Breast epithelium (tissue), 3 donors: ENCODE measurements at regions not wholly inside any gene's neighbourhood (a gene's known extent, or its start where the extent isn't known, plus 50 kb on each side); places are given as distances from the start of the nearest gene placed in this dataset.
"Not testable (repeated sequence)": the region's sequence is repeated elsewhere in the genome, so short reads cannot be mapped to it uniquely, and the experiment has no call there.

ENCODE experiments used
- POLR2A ChIP-seq: fragments of 450-650 bp; IDR thresholded peaks from one replicate; pipeline ENCODE4 v1.6.1; 2016; ENCODE audit warnings: antibody characterized with exemption, mild to moderate bottlenecking, moderate library complexity
- POLR2AphosphoS5 ChIP-seq, 3 donors: sonication (generic); formaldehyde crosslinking; IDR thresholded peaks; one replicate each; pipeline ENCODE4 v1.6.1; 2017; ENCODE audit warnings: antibody characterized with exemption in 3 of 3
- TF ChIP-seq, protein P1 (sequence below), 3 donors: fragments of 450-650 bp; IDR thresholded peaks; one replicate each; pipeline ENCODE4 v1.5.1; 2016 to 2017; ENCODE audit warnings: antibody characterized with exemption in 3 of 3, mild to moderate bottlenecking in 3 of 3, moderate library complexity in 3 of 3

GRCh38 chr9:39744898-39745297 is 389.4 kb downstream of the SPATA31A1 start:
- TF ChIP-seq, protein P1, sequence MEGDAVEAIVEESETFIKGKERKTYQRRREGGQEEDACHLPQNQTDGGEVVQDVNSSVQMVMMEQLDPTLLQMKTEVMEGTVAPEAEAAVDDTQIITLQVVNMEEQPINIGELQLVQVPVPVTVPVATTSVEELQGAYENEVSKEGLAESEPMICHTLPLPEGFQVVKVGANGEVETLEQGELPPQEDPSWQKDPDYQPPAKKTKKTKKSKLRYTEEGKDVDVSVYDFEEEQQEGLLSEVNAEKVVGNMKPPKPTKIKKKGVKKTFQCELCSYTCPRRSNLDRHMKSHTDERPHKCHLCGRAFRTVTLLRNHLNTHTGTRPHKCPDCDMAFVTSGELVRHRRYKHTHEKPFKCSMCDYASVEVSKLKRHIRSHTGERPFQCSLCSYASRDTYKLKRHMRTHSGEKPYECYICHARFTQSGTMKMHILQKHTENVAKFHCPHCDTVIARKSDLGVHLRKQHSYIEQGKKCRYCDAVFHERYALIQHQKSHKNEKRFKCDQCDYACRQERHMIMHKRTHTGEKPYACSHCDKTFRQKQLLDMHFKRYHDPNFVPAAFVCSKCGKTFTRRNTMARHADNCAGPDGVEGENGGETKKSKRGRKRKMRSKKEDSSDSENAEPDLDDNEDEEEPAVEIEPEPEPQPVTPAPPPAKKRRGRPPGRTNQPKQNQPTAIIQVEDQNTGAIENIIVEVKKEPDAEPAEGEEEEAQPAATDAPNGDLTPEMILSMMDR (IDR thresholded peaks at IDR 0.05), result not testable (repeated sequence)
- TF ChIP-seq POLR2A; POLR2AphosphoS5 (IDR thresholded peaks at IDR 0.05): not testable (repeated sequence)
